HG02840 (cell line): ENCODE measurements at regions not wholly inside any gene's neighbourhood (a gene's known extent, or its start where the extent isn't known, plus 50 kb on each side); places are given as distances from the start of the nearest gene placed in this dataset.

Source experiments
- ATAC-seq: cut with Tn5 transposase; IDR thresholded peaks from one replicate; pipeline ENCODE4 v1.9.1; 2021; ENCODE audit warnings: mild to moderate bottlenecking, moderate library complexity, moderate number of reproducible peaks; ENCODE audit not compliant: unreplicated experiment, low FRiP score

GRCh38 chr13:80047406-80047805 lies 293.5 kb downstream of the SPRY2 start:
- ATAC-seq, result no peak

GRCh38 chr13:80040981-80041317 lies 300.0 kb downstream of the SPRY2 start:
- ATAC-seq, result no peak

- ATAC-seq, result no peak
Observed at GRCh38 chr13:80040196-80040980, 300.5 kb downstream of the SPRY2 start.

- ATAC-seq, result no peak
Observed at GRCh38 chr13:80039000-80039399, 301.9 kb downstream of the SPRY2 start.

GRCh38 chr13:80038371-80038770 lies 302.6 kb downstream of the SPRY2 start:
- no peak for ATAC-seq

- ATAC-seq, result no peak
Observed at GRCh38 chr13:80037505-80037888, 303.4 kb downstream of the SPRY2 start.

- ATAC-seq, result no peak
Observed at GRCh38 chr13:80036845-80037504, 304.0 kb downstream of the SPRY2 start.

GRCh38 chr13:80035096-80035495 lies 305.8 kb downstream of the SPRY2 start:
- no peak for ATAC-seq

GRCh38 chr13:80033951-80034350 lies 307.0 kb downstream of the SPRY2 start:
- no peak for ATAC-seq

- ATAC-seq, result no peak
Observed at GRCh38 chr13:80033286-80033685, 307.6 kb downstream of the SPRY2 start.

- ATAC-seq, result no peak
Observed at GRCh38 chr13:80030491-80030890, 310.4 kb downstream of the SPRY2 start.

GRCh38 chr13:80029170-80029569 lies 311.8 kb downstream of the SPRY2 start:
- ATAC-seq, result no peak

- no peak for ATAC-seq
Observed at GRCh38 chr13:80022146-80022545, 318.8 kb downstream of the SPRY2 start.

- ATAC-seq, result no peak
Observed at GRCh38 chr13:80012251-80012650, 328.7 kb downstream of the SPRY2 start.

- no peak for ATAC-seq
Observed at GRCh38 chr13:80011448-80012212, 329.3 kb downstream of the SPRY2 start.

- no peak for ATAC-seq
Observed at GRCh38 chr13:80010846-80011245, 330.1 kb downstream of the SPRY2 start.

GRCh38 chr13:80010286-80010831 lies 330.6 kb downstream of the SPRY2 start:
- no peak for ATAC-seq

GRCh38 chr13:80009760-80010159 lies 331.2 kb downstream of the SPRY2 start:
- ATAC-seq, result no peak

GRCh38 chr13:80006940-80007339 lies 334.0 kb downstream of the SPRY2 start:
- ATAC-seq, result no peak

- ATAC-seq, result no peak
Observed at GRCh38 chr13:80001510-80001842, 339.4 kb downstream of the SPRY2 start.
